ENCODE measurements at regions not wholly inside any gene's neighbourhood (a gene's known extent, or its start where the extent isn't known, plus 50 kb on each side); places are given as distances from the start of the nearest gene placed in this dataset.

DNA sequence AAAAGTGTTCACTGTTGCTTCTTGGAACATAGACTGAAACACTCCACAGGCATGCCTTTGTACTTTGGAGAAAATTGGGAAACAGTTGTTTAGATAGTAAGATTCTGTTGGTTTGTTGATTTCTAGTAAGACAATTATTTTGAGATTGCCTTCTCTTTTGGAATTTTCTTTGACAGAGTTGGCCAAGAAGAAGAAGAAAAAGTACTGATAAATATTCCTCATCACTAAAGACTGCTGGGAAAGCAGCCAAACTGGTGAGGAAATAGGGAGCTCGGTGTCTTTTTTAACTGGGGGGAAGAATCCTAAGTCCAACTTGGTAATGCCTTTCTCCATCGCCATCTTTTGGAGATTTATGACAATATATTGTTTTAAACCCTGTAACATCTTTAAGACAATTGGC, 370.7 kb downstream of the GPAT3 start:
- TF ChIP-seq CREB1 (CRISPR knock-in tag; IDR thresholded peaks at IDR 0.05; ENCODE audit: low read depth) (no peak), POLR2AphosphoS5 (IDR thresholded peaks at IDR 0.05; ENCODE audit: low read depth) (no peak)

All from GM23338 (cell line).